ENCODE measurements at regions not wholly inside any gene's neighbourhood (a gene's known extent, or its start where the extent isn't known, plus 50 kb on each side); places are given as distances from the start of the nearest gene placed in this dataset.

DNA sequence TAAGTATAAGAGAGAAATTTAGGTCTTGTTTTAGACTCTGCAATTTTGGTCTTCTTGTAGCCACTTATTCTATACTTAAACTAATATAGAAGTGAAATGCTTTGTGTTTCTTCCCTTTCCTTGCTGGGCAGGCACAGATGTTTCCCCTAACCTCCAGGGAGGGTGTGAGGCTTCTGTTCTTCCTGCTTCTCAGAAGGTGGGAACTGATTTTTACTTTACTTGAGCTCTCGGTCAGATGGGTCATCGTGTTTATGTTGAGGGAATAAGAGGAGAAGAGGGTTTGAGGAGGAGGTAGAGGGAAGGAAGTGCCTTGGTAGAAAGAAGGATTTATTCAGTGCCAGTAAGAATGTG lies 92.5 kb upstream of the CXCR4 start (continued):
- no peak for TF ChIP-seq ZNF407 (IDR thresholded peaks at IDR 0.05; ENCODE audit: low read depth)
- no peak for TF ChIP-seq E2F1 (CRISPR knock-in tag; IDR thresholded peaks at IDR 0.05)
- TF ChIP-seq CHAMP1 (IDR thresholded peaks at IDR 0.05) = no peak
- no peak for TF ChIP-seq VEZF1 (CRISPR knock-in tag; IDR thresholded peaks at IDR 0.05)
- no peak for TF ChIP-seq HMG20B (CRISPR knock-in tag; IDR thresholded peaks at IDR 0.05)
- TF ChIP-seq POLR2G (IDR thresholded peaks at IDR 0.05; ENCODE audit: low read depth, low read length) = no peak
- TF ChIP-seq MAZ (CRISPR knock-in tag; conservative IDR thresholded peaks at IDR 0.05 in 1 of 2, IDR thresholded peaks at IDR 0.05 in 1 of 2) = no peak
- TF ChIP-seq ZNF41 (CRISPR knock-in tag; conservative IDR thresholded peaks at IDR 0.05) = no peak
- TF ChIP-seq, protein P1, sequence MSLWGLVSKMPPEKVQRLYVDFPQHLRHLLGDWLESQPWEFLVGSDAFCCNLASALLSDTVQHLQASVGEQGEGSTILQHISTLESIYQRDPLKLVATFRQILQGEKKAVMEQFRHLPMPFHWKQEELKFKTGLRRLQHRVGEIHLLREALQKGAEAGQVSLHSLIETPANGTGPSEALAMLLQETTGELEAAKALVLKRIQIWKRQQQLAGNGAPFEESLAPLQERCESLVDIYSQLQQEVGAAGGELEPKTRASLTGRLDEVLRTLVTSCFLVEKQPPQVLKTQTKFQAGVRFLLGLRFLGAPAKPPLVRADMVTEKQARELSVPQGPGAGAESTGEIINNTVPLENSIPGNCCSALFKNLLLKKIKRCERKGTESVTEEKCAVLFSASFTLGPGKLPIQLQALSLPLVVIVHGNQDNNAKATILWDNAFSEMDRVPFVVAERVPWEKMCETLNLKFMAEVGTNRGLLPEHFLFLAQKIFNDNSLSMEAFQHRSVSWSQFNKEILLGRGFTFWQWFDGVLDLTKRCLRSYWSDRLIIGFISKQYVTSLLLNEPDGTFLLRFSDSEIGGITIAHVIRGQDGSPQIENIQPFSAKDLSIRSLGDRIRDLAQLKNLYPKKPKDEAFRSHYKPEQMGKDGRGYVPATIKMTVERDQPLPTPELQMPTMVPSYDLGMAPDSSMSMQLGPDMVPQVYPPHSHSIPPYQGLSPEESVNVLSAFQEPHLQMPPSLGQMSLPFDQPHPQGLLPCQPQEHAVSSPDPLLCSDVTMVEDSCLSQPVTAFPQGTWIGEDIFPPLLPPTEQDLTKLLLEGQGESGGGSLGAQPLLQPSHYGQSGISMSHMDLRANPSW (CRISPR knock-in tag; IDR thresholded peaks at IDR 0.05) = no peak
- no peak for TF ChIP-seq ZNF830 (CRISPR knock-in tag; IDR thresholded peaks at IDR 0.05)
